Renal pelvis (tissue), 1 donor: ENCODE measurements at regions not wholly inside any gene's neighbourhood (a gene's known extent, or its start where the extent isn't known, plus 50 kb on each side); places are given as distances from the start of the nearest gene placed in this dataset.
A peak's percentile ranks its signal among the peaks of the same experiment; 100 is the strongest.

Experiments
- DNase-seq: peaks from one replicate; pipeline ENCODE4 v3.0.0-alpha.2; 2013

DNA sequence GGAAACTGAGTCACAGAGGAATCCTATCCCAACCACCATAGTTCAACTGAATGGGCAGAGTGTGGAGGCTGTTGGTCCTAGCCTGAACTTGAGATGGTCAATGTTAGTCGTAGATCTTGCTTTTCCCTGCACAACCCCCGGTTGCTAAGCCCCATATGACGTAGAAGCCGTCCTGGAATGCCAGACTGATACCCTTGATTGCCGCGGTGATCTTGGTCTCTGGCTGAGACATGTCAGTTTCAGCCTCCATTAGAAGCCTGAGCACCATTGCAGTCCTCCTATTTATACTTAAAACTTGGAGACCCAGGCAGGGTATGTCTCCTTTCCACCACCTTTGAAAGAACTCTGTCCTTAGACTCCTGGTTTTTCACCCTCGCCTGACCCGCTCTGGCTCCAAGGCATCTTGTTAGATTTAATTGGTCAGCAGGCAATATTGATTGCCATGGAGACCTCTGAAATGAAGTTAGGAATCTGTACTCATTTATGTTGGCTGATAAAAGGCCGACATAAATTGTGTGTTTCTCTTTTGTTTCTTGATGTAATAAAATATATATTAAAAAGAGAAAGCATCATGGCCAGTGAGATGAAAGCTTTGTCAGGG lies 53.4 kb downstream of the RPLP1 start:
- no peak for DNase-seq

DNA sequence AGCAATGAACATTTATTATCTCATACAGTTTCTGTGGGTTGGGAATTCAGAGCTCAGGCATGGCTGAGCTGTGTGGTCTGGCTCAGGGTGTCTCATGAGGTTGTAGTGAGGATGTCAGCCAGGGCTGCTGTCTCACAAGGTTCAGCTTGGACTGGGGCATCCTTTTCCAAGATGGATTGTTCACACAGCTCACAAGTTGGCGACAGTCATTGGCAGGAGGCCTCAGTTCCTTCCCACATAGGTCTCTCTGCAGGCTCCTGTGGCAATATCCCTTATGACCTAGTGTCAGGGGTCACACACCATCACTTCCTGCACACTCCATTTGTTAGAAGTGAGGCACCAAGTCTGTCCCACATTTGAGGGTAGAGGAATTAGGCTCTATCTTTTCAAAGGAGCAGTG lies 56.0 kb downstream of the RPLP1 start:
- no peak for DNase-seq

DNA sequence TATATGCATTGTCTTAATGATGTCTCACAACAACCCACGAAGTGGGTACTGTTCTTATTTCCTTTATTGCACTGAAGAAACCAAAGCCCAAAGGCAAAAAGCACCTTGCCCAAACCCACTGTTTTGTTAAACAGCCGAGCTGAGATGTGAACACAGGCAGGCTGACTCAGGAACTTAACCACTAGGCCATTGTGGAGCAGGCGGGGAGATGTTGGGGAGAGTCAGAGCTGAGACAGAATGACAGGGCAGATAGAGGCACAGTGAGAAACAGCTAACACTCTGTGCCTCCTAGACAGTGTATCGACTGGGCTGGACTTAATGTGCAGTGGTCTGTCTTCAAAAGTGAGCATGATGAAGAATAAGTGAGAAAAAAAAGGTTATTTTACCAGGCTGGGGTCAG lies 56.5 kb downstream of the RPLP1 start:
- DNase-seq: no peak

DNA sequence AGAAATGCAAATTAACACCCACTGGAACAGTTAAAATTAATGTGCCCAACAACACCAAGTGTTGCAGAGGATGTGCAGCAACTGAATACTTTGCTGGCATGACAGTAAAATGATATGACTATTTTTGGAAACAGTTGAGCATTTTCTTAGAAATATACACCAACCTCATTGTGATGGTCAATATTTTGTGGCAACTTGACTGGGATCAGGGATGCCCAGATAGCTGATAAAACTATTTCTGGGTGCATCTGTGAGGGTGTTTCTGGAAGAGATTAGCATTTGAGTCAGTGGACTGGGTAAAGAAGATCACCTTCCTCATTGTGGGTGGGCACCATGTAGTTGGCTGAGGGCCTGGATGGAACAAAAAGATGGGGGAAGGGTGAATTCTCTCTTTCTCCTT lies 57.9 kb downstream of the RPLP1 start:
- no peak for DNase-seq

DNA sequence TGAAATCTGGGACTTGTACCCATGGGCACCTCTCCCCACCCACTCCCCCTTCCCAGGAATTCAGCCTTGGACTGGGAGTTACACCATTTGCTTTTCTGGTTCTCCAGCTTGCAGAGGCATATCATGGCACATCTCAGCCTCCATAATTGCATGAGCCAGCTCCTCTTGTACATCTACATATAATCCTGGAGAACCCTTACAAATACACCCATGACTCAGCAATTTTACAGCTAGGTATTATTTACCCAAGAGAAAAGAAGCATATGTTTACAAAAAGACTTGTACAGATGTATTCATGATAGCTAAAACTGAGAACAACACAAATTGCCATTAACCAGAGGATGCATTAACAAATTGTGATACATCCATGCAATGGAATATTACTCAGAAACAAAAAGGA lies 58.4 kb downstream of the RPLP1 start:
- DNase-seq: no peak

DNA sequence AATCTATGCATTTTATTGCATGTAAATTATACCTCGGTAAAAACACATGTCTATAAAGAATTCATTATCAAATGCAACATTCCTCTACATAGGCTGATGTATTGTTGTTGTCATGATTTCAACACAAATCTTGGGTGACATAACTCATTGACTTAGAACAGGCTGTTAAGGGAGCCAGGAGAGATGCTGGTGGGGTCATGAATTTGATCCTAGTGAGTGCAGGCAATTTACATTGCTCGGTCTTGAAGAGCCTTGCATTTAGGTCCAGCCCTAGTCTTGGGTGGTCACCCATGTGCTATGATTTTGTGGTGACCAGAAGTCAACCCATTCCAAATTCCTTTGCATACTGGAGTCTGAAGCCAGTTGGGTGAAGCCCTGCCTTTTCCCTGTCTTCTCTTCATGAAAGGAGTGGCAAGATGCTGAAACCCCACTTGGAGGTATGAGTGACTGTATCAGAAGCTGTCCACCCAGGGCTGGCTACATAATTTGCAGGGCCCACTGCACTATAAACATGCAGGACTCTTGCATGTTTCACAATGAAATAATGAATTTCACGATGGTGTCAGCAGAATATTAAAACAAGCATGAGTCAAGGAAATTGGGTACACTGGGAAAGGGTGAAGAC lies 59.2 kb downstream of the RPLP1 start:
- no peak for DNase-seq

DNA sequence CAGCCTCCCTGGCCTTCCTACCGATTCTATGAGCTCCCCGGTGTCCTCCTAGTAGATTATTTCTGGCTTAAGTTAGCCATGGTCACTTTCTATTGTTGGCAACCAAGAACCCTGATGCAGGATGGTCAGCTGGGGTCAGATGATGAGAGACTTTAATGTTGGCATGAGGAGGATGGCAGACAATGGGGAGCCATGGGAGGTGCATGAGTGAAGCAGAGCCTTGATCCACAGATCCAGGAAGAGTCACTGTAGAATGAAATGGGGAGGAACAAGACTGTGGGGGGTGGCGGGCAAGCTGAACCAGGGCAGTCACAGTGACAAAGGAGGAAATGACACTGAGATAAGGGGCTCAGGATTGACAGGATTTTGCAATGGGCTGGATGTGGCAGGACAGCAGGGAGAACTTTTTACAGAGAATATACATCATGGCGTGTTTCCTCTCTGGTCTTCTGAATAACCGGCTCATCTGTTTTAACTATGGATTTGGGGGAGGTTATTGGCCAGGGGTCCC lies 60.9 kb downstream of the RPLP1 start:
- no peak for DNase-seq

DNA sequence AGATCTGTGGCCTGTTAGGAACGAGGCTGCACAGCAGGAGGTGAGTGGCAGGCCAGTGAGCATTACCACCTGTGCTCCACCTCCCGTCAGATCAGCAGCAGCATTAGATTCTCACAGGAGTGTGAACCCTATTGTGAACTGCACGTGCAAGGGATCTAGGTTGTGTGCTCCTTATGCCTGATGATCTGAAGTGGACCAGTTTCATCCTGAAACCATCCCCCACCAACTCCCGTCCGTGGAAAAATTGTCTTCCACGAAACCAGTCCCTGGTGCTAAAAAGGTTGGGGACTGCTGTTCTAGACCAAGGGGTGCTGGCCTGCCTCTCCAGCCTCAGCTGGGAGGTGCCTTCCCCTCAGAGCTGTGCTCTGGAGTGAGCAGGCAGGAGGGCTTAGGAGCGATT lies 61.4 kb downstream of the RPLP1 start:
- DNase-seq: no peak

DNA sequence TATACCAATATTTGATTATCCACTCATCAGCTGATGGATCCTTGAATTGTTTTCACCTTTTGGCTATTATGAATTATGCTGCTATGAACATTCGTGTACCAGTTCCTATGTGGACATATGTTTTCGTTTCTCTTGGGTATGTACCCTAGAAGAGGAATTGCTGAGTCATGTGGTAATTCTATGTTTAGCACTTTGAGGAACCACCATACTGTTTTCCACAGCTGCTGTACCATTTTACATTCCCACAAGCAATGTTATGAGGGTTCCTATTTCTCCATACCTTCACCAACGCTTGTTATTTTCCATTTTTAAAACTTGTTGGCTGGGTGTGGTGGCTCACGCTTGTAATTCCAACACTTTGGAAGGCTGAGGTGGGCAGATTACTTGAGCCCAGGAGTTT lies 62.9 kb downstream of the RPLP1 start:
- no peak for DNase-seq

DNA sequence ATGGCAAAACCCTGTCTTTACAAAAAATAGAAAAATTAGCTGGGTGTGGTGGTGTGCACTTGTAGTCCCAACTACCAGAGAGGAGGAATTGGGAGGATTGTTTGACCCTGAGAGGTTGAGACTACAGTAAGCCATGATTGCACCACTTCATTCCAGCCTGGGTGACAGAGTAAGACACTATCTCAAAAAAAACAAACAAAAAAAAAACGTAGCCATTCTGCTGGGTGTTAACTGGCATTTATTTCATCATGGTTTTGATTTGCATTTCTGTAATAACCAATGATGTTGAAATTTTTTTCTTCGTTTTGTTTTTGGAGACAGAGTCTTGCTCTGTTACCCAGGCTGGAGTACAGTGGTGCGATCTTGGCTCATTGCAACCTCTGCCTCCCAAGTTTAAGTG lies 63.3 kb downstream of the RPLP1 start:
- DNase-seq: no peak

DNA sequence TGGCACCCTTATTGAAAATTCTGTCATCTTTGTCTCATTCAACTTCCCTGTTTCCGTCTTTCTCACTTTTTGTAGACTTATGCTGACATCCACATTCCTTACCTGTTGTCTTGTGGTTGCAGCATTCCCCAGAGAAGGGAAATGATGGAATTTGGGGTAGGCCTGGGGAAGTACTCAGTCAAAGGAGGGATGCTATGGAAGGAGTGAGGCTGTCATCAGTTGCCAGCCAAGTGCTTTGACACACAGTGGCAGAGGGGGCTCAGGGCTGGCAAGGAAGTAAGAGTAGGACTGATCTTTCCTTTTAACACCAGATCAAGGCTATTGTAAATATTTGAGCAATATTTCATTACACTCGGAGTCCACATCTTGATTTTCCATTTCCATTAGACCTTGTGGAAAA lies 64.4 kb downstream of the RPLP1 start:
- no peak for DNase-seq

DNA sequence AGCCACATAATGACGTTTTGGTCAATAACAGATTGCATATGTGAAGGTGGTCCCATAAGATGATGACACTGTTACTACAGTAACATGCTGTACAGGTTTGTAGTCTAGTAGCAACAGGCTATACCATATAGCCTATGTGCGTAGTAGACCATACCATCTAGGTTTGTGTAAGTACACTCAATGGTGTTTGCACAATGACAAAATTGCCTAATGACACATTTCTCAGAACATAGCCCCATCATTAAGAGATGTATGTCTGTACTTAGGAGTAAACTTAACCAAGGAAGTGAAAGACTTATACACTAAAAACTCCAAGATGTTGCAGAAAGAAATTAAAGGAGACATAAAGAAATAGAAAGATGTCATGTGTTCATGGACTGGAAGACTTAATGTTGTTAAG lies 66.2 kb downstream of the RPLP1 start:
- DNase-seq: no peak

DNA sequence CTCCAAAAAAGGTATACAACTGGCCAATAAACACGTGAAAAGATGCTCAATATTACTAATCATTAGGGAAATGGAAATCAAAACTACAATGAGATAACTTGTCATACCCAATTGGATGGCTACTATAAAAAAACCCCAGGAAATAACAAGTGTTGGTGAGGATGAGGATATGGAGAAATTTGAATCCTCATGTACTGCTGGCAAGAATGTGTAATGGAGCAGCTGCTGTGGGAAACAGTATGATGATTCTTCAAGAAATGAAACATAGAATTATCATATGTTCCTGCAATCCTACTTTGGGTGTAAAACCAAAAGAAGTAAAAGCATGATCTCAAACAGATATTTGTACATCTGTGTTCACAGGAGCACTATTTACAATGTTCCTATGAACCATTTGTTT lies 67.4 kb downstream of the RPLP1 start:
- no peak for DNase-seq

DNA sequence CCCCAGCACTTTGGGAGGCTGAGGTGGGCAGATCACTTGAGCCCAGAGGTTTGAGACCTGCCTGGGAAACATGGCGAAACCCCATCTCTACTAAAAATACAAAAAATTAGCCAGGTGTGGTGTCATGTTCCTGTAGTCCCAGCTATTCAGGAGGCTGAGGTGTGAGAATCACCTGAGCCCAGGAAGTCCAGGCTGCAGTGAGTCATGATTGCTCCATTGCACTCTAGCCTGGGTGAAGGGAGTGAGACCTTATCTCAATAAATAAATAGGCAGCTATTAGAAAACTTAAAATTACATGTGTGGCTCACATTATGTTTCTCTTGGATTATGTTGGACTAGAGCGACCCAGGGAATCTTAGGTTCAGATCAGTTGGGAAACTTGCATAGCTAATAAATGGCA lies 69.7 kb downstream of the RPLP1 start:
- no peak for DNase-seq

DNA sequence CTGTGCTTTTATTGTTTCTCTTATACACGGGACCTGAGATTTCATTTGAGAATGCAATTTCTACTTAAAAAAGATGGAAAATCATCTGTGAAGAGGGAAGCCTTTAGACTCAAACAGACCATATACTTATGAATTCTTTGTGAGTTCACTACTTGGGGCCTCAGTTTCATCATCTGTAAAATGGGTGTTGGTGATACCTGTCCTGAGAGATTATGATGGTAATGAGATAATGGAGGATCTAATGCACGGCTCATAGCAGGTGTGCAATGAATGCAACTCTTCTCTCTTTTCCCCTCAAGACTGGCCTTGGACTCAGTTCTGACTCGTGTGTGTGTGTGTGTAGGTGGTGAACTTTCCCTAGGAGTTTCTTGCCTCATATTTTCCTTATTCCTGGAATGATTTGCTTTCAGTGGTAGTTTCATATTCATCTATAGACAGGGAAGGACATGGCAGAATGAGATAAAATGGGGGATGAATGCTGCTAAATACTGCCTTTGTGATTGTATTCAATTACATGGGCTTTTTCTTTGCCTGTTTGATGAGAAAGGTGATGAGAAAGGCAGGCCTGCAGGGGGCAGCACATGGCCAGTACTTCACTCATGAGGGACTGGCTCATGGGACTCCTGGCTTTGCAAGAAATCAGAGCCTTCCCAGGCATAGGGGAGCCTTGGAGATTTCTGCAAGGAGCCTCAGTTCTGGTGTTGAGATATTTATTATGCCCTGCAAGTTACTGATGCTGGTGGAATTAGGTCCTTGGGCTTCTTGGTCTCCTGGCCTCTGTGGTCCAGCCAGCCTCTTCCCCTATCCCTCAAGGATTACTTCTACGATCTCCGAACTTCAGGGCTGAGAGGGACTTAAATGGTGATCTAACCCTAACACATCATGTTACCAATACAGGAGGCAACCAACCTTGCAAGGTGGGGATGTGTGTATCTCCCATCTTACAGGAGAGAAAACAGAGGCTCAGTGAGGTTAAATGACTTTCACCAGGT lies 70.7 kb downstream of the RPLP1 start:
- DNase-seq: peak; percentile 82

DNA sequence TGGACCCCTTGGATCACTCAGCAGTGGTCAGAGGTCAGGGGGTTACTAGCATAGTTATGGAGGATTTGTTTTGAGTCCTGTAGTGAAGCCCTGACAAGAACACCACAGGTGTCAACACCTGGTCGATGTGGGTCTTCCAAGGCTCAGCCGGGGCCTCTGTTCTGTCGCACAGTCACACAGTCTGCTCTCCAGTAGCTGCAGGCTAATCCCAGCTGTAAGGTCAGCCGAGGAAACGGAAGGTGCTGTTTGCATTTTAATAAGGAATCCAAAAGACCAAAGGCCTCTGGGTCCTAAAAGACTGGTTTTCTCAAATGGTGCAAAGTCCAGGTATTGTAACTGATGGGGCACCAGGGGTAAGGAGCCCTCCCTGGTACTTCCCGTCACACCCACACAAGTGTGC lies 71.7 kb downstream of the RPLP1 start:
- DNase-seq: no peak

DNA sequence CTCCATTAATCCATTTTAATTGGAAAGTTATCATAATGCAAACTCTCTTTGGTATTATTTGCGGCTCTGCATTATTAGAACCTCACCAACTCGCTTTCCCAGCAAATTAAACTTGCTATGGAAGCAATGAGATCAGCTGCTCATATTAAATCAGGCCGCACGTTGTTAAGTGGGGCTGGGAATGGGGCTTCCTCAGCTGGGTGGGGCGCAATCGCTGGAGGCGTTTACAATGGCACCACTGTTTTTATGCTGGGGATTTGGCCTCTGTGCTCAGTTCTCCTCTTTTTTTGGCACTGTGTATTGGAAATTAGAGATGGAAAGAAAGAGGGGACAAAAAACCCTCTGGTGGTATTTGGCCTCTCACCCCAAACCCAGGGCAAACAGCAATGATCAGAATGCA lies 72.2 kb downstream of the RPLP1 start:
- no peak for DNase-seq

DNA sequence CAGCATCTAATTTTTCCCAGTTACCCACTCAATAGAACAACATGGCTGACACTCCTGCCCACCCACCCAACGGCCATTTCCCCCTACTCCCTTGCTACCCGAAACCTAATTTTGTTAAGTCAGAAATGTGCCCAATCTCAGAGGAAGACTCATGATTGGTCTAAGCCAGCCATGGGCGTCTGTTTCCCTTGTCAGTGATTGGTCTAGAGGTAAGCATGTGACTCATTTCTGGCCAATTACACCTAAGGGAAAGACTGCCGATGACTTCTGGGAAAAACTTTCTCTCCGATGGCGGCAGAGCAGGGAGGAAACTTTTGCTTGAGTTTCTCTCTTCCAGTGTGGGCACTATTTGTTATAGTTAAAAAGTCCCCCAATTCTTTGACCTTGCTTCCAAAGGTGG lies 72.9 kb downstream of the RPLP1 start:
- DNase-seq: no peak

DNA sequence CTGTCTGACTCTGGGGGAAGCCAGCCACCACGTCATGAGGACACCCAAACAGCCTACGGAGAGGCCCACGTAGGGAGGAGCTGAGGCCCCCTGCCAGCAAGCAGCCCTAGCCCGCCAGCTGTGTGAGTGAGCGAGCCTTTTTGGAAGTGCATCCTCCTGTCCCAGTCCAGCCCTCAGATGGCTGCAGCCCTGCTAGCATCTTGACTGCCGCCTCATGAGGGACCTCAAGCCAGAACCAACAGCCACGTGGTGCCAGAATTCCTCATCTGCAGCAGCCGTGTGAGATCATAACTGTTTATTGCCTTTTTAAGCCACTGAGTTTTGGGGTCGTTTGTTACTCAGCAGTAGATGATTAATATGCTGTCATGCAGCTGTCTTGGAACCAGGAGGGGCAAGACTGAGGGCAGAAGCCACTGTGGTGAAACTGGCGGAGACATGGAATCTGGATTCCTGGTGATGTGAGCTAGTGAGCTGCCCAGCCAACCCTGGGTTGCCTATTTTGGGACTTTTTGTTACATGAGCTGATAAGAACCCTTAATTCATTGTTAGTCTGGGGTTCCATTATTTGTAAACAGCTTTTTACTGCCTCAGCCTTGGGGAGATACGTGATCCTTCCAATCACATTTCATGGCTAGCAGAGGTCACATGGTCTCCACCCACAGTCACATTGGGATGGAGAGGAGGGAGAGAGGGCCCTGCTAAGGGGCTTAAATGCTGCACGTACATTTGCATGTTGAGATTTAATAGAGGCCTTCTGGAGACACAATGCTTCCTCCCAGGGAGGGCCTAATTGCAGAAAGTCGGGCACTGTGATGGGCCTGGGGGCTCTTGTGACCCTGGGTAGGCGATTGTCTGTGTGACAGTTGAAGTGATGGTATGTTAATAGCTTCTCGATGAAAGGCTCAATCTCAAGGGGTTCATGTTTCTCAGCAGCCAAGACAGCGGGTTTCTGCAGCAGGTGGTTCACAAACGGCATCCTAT lies 73.8 kb downstream of the RPLP1 start:
- DNase-seq: no peak

DNA sequence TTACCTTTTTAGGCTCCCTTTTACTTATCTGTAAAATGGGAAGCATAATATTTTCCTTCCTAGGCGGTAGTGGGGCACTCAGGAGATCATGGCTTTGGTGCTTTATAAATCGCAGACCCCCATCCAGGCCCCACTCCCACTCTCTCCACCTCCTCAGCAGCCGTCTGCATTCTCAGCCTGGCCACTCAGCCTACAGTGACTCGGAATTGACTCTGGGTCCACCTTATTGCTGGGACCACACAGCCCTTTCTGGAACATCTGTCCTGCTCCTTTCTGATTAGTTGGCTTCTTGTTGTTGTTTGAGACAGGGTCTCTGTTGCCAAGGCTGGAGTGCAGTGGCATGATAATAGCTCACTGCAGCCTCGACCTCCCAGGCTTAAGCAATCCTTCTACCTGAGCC lies 76.5 kb downstream of the RPLP1 start:
- no peak for DNase-seq

DNA sequence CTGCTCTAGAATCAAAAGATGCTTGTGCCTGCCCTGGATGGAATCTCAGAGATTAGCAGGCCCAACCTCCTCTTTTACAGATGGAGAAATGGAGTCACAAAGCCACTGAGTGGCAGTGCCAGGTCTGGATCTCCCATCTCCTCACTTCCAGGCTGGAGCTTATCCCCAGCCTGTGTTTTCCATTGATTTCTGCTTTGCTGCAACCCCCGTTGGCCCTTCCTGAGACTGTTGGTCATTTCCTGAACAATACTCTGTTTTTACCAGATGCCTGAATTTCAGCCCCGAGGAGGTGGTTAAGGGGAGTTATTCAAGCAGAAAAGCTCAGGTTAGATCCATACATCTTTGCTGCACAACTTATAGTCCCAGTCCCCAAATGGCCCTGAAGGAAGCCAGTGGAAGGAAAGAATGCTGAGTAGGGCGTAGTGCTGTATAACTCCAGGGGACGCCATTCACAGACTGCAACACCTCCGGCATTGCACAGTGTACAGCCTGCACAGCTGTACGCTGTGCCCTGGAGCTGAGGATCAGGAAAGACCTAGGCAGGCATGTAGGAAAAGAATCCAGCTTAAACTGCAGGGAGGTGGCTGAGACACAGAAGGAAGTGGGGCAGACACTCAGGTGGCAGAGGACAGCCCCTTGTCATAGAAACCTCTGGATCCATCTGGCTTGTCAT lies 77.5 kb downstream of the RPLP1 start:
- DNase-seq: no peak
